AG04450 (cell line): ENCODE measurements at regions not wholly inside any gene's neighbourhood (a gene's known extent, or its start where the extent isn't known, plus 50 kb on each side); places are given as distances from the start of the nearest gene placed in this dataset.

Experiments
- CTCF ChIA-PET: fragments of 300-600, 350-600 bp; formaldehyde crosslinking; extraction: SDS; loops from one replicate; lab custom pipeline; 2022; ENCODE audit warnings: antibody characterized with exemption, inconsistent platforms; lab: Charles Lee
- POLR2A ChIA-PET: fragments of 350-600 bp; formaldehyde crosslinking; extraction: SDS; loops from one replicate; lab custom pipeline; 2021; ENCODE audit warnings: antibody characterized with exemption, inconsistent platforms; lab: Yijun Ruan, JAX
- DNase-seq: peaks from one replicate; pipeline ENCODE4 v3.0.0-alpha.2; 2011; ENCODE audit warnings: low read depth, low spot score
- H3K27ac ChIP-seq: one replicate; pipeline ENCODE4 v1.5.1; 2012; ENCODE audit warnings: low read depth, low read length, control low read depth
- H3K27me3 ChIP-seq: one replicate; pipeline ENCODE4 v1.6.0; 2012; ENCODE audit warnings: low read length; ENCODE audit not compliant: control insufficient read depth, insufficient read depth
- H3K4me3 ChIP-seq: 2 replicates; pipeline ENCODE4 v1.5.1; 2011; ENCODE audit warnings: mild to moderate bottlenecking, low read depth, low read length, control low read depth
- H3K9me3 ChIP-seq: 2 replicates; pipeline ENCODE4 v1.5.1; 2012; ENCODE audit warnings: low read length; ENCODE audit not compliant: control insufficient read depth, insufficient read depth
- CTCF ChIP-seq: IDR thresholded peaks from 2 replicates; pipeline ENCODE4 v1.5.1; 2011; ENCODE audit warnings: low read depth, low read length, control low read depth, inconsistent platforms

DNA sequence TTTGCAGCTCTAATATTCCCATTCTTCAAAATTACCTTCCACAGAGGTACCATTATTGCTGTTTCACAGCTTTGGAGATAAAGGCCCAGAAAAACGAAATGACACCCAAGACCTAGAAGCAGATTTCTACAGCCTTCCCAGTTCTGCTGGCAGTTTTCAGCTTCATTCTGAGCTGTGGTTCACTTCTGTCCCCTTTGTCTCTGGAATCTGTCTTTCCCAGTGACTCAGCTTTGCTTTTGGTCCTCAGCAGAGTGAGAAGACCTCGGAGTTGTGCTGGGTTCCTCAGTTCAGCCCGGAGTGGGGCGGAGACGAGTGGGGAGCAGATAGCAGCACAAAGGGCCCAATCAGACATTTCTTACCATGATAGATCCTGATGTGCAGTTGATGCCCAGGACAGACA is 180.7 kb upstream of the CXCR4 start:
- no peak for DNase-seq
- no peak for TF ChIP-seq CTCF

DNA sequence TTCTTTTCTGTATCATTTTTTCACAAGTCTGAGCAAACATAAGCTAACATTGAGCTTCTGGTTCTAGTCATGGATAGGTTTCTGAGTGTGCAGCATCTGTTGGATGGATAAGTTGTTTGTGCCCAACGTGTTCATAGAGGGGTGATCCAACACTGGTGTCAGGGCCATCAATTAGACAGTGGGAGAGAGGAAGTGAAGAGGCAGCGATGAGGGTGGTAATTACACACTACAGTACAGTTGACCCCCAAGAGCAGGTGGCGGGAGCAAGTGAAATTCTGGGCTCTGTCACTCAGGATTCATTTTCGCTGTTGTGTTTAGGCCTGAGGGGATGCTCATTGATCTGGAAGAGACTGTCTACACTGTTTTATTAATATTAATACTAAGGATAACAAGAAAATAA is 180.0 kb upstream of the CXCR4 start:
- POLR2A ChIA-PET: no interaction called here
- Histone ChIP-seq H3K4me3 (no peak overlapping the region), H3K9me3 (no peaks in the 10 kb centered on the region), H3K27me3 (no peaks in the 10 kb centered on the region), H3K27ac (no peak overlapping the region)
- no peak for DNase-seq
- TF ChIP-seq CTCF: no peak
- CTCF ChIA-PET: no interaction called here

More for the DNA sequence above, 180.7 kb upstream of the CXCR4 start:
- Histone ChIP-seq H3K9me3 (no peaks in the 10 kb centered on the region), H3K4me3 (no peak overlapping the region), H3K27ac (no peak overlapping the region), H3K27me3 (no peaks in the 10 kb centered on the region)
- POLR2A ChIA-PET: no interaction called here
- CTCF ChIA-PET: no interaction called here

DNA sequence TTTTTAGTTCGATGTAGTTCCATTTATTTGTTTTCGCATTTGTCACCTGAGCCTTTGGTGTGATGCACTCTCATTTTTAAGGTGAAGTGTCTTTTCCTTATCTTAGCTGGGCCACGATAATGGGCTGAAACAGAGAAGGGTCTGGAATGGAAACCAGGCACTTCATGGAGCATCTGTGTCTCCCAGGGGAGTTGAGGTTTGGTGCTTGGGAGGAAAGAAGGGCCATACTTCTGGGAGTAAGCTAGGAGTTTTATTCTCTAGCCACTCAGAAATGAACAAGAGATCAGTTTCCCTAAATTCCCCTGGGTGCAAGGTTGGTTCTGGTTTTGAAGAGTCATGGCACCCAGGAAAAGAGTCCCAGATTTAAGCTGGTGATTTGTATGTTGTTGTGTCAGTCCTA is 179.4 kb upstream of the CXCR4 start:
- no peak overlapping the region for H3K4me3 ChIP-seq
- no peaks in the 10 kb centered on the region for H3K27me3 ChIP-seq
- TF ChIP-seq CTCF: no peak
- DNase-seq: no peak
- H3K9me3 ChIP-seq: no peaks in the 10 kb centered on the region
- no peak overlapping the region for H3K27ac ChIP-seq
- CTCF ChIA-PET: interaction anchor here (0.6 kb wide), 1 partner anchor 383 kb away, joined by 3 read pairs; no protein-coding TSS in a partner anchor
- POLR2A ChIA-PET: no interaction called here

DNA sequence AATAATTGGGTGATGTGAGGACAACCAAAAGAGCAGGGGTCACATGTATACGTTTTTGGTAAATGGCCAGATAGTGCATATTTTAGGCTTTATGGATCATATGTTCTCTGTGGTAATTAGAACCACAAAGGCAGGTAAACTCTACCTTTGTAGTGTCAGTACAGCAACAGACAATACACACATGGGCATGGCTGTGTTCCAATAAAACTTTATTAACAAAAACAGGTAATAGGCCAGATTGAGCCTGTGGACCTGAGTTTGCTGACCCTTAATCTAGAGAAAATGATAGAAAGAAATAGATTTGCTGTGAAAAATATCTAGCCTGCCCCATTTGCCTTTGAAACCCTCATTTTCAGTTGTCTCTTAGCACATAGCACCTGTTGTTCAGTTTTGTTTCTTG is 177.2 kb upstream of the CXCR4 start:
- Histone ChIP-seq H3K9me3 (no peaks in the 10 kb centered on the region), H3K27ac (no peak overlapping the region), H3K27me3 (no peaks in the 10 kb centered on the region), H3K4me3 (no peak overlapping the region)
- POLR2A ChIA-PET: no interaction called here
- CTCF ChIA-PET: no interaction called here
- TF ChIP-seq CTCF: no peak
- DNase-seq: no peak

- no peak for TF ChIP-seq CTCF
- H3K27me3 ChIP-seq: no peaks in the 10 kb centered on the region
- no peaks in the 10 kb centered on the region for H3K9me3 ChIP-seq
- H3K27ac ChIP-seq: no peak overlapping the region
- DNase-seq: no peak
- ChIA-PET POLR2A (no interaction called here), CTCF (interaction anchor here (0.5 kb wide), 1 partner anchor 378 kb away, joined by 3 read pairs; no protein-coding TSS in a partner anchor)
- no peak overlapping the region for H3K4me3 ChIP-seq
Measured at GRCh38 chr2:136291871-136292270, 173.9 kb upstream of the CXCR4 start.
